Body of pancreas (tissue), 4 donors: ENCODE measurements at regions not wholly inside any gene's neighbourhood (a gene's known extent, or its start where the extent isn't known, plus 50 kb on each side); places are given as distances from the start of the nearest gene placed in this dataset.

Source experiments
- ATAC-seq: fragments of 150-250 bp; one replicate; pipeline ENCODE4 v1.9.1; 2016
- DNase-seq, 4 donors: peaks; one replicate each; pipeline ENCODE4 v3.0.0-alpha.2; 2019
- H3K27ac ChIP-seq, 4 donors: fragments of 200-600 bp; sonication (generic); 1 replicate in 3 of 4; 2 replicates in 1 of 4; pipeline versions ENCODE4 v1.5.1 to v1.6.1; 2016 to 2019; ENCODE audit warnings: mild to moderate bottlenecking in 1 of 4, mixed read lengths in 1 of 4, moderate library complexity in 1 of 4
- H3K27me3 ChIP-seq, 2 donors: fragments of 200-600 bp; sonication (generic); one replicate each; pipeline ENCODE4 v1.6.0; 2016; ENCODE audit warnings: mild to moderate bottlenecking in 1 of 2
- H3K36me3 ChIP-seq, 2 donors: fragments of 200-600 bp; sonication (generic); replicated peaks in 1 of 2; 2 replicates each; pipeline ENCODE4 v1.5.1; 2016; ENCODE audit warnings: low read depth in 2 of 2; ENCODE audit not compliant: insufficient read depth in 1 of 2
- H3K4me1 ChIP-seq: fragments of 200-600 bp; sonication (generic); one replicate; pipeline ENCODE4 v1.6.0; 2016
- H3K4me3 ChIP-seq, 2 donors: fragments of 200-600 bp; sonication (generic); 1 replicate in 1 of 2; 2 replicates in 1 of 2; pipeline ENCODE4 v1.5.1; 2016 to 2019
- H3K9me3 ChIP-seq, 3 donors: fragments of 200-600 bp; sonication (generic); 1 replicate in 2 of 3; 2 replicates in 1 of 3; pipeline ENCODE4 v1.5.1; 2016
- CTCF ChIP-seq, 7 experiments: fragments of 450-650 bp in 4 of 7; fragments of 200-600 bp in 3 of 7; sonication (generic) in 3 of 7; IDR thresholded peaks; one replicate each; pipeline ENCODE4 v1.5.1; 2016 to 2019; ENCODE audit warnings: antibody characterized with exemption in 7 of 7
- POLR2A ChIP-seq, 3 donors: fragments of 450-650 bp; IDR thresholded peaks; one replicate each; pipeline ENCODE4 v1.6.1; 2016; ENCODE audit warnings: antibody characterized with exemption in 3 of 3, mild to moderate bottlenecking in 2 of 3
- WGBS, 2 donors: methylation state at CpG; one replicate each; pipeline ENCODE4 v1.1.5; 2017; 5-methylcytosine and 5-hydroxymethylcytosine counted together
- intact Hi-C: fragments of 100-400 bp; cut with DNase I; formaldehyde crosslinking; loops from one replicate; pipeline ENCODE4 v1.15.1; 2023

DNA sequence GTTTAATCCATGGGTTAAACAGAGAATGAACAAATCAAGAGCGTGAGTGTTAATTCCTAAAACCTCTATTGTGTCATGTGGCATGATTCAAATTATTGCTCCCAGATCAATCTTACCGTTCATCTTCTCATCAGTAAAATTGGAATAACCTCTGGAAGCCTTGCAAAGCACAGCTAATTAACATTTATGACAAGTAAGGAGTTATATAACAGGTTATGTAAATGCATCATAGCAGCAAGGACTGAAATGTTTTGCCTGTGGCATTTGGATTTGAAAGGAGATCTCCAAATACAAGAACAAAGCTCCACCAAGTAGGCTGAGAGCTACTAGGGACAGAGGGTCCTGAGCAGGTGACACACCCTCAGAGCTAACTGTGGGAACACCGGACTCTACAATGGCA lies 502.9 kb upstream of the CELF2 start:
- no peak overlapping the region for H3K4me3 ChIP-seq
- H3K9me3 ChIP-seq, result no peaks in the 10 kb centered on the region
- ATAC-seq (no peak), DNase-seq (no peak)
- H3K27me3 ChIP-seq, result no peaks in the 10 kb centered on the region
- H3K27ac ChIP-seq, result no peak overlapping the region
- intact Hi-C loops, result no loop called here
- 65 to 68% methylated on average over 3 of the region's 3 CpGs for WGBS, 2 donors
- H3K4me1 ChIP-seq, result no peaks in the 10 kb centered on the region
- H3K36me3 ChIP-seq, result no peaks in the 10 kb centered on the region
- TF ChIP-seq CTCF (IDR thresholded peaks at IDR 0.05), result no peak
- no peak for TF ChIP-seq POLR2A (IDR thresholded peaks at IDR 0.05)

GRCh38 chr10:10515479-10516204 lies 502.0 kb upstream of the CELF2 start:
- TF ChIP-seq POLR2A (IDR thresholded peaks at IDR 0.05), result no peak

DNA sequence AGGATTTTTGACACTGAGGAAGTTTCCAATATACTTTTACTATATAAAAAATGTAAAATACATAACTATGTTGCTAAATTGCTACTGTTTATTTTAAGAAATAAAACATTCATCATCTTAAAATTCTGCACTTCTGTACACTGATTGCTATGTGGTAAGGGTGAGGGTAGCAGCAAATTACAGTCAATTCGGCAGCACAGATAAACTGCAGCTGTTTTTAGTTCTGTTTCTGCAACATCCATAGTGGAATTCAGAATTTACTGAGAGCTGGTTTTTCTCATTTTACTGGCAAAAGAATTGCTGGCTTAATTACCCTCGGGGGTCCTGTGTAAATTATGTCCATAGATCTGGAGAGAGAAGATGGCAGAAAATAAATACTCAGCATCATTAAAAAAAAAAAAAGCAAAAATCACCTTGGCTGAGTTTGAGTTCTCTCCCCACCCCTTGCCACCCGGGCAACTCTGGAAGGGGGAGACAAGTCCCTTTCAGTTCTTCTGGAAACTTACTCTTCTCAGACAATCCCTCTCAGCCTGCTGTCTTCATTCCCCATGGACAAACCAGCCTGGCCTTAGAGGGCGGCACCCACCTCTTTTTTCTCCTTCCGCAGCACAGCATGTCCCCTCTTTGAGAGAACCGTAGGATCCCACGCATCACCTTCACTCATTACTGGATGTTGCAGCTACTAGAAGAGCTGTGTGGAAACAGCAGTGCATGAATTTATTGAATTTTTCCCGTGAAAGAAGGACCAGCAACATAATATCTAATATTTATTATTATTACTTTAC lies 501.1 kb upstream of the CELF2 start:
- Histone ChIP-seq H3K27ac (no peak overlapping the region), H3K9me3 (no peaks in the 10 kb centered on the region), H3K27me3 (no peaks in the 10 kb centered on the region), H3K4me1 (no peaks in the 10 kb centered on the region), H3K4me3 (no peak overlapping the region), H3K36me3 (no peaks in the 10 kb centered on the region)
- TF ChIP-seq POLR2A (IDR thresholded peaks at IDR 0.05) (no peak), CTCF (IDR thresholded peaks at IDR 0.05) (no peak)
- no peak for ATAC-seq
- DNase-seq, result no peak
- 49 to 50% methylated on average over 8 of the region's 8 CpGs for WGBS, 2 donors
- intact Hi-C loops, result no loop called here

More at GRCh38 chr10:10515479-10516204, 502.0 kb upstream of the CELF2 start:
- DNase-seq, result no peak
- 51 to 54% methylated on average over 13 of the region's 13 CpGs for WGBS, 2 donors
- no peak for ATAC-seq
- intact Hi-C loops, result no loop called here
- Histone ChIP-seq H3K9me3 (no peaks in the 10 kb centered on the region), H3K36me3 (no peaks in the 10 kb centered on the region), H3K4me1 (no peaks in the 10 kb centered on the region), H3K27me3 (no peaks in the 10 kb centered on the region), H3K4me3 (no peak overlapping the region), H3K27ac (no peak overlapping the region)

DNA sequence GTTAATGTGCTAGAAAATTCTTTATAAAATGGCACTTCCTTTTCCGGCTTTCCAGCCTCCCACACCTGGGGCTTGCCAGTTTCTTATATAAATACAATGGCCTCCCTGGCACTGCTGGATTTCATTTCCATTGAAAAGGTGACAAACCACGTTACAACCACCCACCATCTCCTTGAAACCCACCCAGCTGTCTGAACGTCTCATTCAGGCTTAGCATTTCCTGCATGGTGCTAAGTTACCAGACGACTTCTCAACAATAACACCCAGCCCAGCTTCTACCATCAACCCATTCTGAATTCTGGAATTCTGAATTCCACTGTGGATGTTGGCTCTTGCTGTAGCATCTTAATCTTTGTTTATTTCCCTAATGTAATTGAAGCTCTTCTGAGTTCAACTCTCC lies 499.8 kb upstream of the CELF2 start:
- WGBS, 2 donors, result 35 to 38% methylated on average over 4 of the region's 4 CpGs
- Histone ChIP-seq H3K27me3 (no peaks in the 10 kb centered on the region), H3K4me3 (no peak overlapping the region), H3K36me3 (no peaks in the 10 kb centered on the region), H3K27ac (no peak overlapping the region), H3K4me1 (no peaks in the 10 kb centered on the region), H3K9me3 (no peaks in the 10 kb centered on the region)
- no peak for DNase-seq
- intact Hi-C loops, result no loop called here
- no peak for ATAC-seq
- TF ChIP-seq POLR2A (IDR thresholded peaks at IDR 0.05), result no peak
- TF ChIP-seq CTCF (IDR thresholded peaks at IDR 0.05), result no peak

DNA sequence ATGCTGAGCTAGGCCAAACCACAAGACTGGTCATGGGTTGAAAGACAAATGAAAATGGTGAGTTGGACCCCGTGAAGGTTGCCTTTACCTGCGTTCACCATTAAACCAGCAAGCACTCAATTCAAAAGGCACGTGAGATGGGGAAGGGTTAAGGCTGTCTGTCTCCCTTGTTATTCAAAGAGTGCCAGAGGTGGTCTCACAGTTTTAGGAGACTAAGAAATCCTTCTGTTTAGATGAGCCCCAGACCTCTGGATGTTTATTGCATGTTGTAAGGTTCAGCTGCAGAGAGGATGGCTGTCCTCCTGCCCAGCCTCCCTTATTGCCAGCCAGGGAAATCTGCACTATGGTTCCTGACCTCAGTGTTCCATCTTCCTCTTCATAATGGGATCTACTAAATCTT lies 498.0 kb upstream of the CELF2 start:
- intact Hi-C loops, result no loop called here
- TF ChIP-seq POLR2A (IDR thresholded peaks at IDR 0.05) (no peak), CTCF (IDR thresholded peaks at IDR 0.05) (no peak)
- 68 to 82% methylated on average over 3 of the region's 3 CpGs for WGBS, 2 donors

More for the DNA sequence above, 498.0 kb upstream of the CELF2 start:
- H3K4me1 ChIP-seq, result no peaks in the 10 kb centered on the region
- no peaks in the 10 kb centered on the region for H3K36me3 ChIP-seq
- H3K4me3 ChIP-seq, result no peak overlapping the region
- H3K27me3 ChIP-seq, result no peaks in the 10 kb centered on the region
- DNase-seq (no peak), ATAC-seq (no peak)
- no peak overlapping the region for H3K27ac ChIP-seq
- no peaks in the 10 kb centered on the region for H3K9me3 ChIP-seq
